DMS 273 (cell line): ENCODE measurements at regions not wholly inside any gene's neighbourhood (a gene's known extent, or its start where the extent isn't known, plus 50 kb on each side); places are given as distances from the start of the nearest gene placed in this dataset.
A peak's percentile ranks its signal among the peaks of the same experiment; 100 is the strongest.
"Not testable (repeated sequence)": the region's sequence is repeated elsewhere in the genome, so short reads cannot be mapped to it uniquely, and the experiment has no call there.

Experiments
- DNase-seq: peaks from one replicate; lab custom pipeline; 2025; ENCODE audit not compliant: unreplicated experiment; lab: John Stamatoyannopoulos, UW

DNA sequence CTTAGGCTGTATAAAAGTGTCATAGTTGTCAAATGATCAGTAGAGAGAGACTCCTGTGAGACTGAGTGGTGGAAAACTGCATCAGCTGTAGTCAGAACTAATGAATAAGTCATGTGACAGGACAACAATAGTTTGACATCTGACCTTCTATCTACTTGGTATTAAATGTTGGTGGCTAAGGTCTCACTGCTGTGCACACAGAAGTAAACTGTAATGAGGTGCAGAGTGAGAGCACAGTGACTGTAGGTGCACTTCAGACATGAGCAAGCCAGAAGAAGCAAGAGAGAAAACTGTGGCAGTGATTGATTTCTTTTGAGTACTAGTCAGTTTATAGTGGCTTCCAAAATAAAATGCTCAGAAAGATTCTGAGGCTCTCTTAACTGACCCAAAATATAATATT, 803.6 kb downstream of the RAPGEF2 start:
- DNase-seq: no peak

DNA sequence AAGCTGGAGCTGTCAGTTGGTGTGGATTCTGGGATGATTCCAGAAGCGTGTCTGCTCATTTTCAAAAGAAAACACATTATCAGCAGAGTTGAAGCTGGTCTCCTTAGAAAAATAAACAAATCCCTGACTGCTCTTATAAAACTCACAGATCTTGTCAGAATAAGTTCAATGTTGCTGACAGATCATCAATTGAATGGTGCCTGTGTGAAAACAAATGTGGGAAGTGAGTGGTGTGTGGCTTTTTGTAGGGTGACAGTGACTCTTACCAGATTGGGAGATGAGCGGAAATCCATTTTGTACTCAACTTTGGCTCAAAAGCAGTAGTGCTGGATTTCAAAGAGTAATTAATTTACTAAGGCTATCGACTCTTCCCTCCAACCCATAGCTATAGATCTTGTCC, 807.8 kb downstream of the RAPGEF2 start:
- DNase-seq: no peak

DNA sequence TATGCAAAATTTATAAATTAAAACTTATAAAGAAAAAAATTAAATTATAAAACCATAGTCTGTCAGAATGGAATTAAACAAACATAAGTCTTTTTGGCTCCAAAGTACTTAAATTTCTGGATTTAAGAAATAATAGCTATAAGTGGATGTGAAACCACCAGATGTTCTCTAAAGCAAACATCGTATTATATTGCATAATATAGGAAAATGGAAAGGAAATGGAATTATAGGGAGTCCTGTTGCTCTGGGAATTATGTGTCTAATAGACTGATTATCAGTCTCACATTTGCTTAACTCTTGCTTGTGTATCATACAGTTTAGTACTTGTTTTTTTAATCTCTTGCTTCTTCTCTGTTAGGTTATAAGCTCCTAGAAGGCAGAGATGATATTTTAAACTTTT, 819.2 kb downstream of the RAPGEF2 start:
- DNase-seq: no peak

DNA sequence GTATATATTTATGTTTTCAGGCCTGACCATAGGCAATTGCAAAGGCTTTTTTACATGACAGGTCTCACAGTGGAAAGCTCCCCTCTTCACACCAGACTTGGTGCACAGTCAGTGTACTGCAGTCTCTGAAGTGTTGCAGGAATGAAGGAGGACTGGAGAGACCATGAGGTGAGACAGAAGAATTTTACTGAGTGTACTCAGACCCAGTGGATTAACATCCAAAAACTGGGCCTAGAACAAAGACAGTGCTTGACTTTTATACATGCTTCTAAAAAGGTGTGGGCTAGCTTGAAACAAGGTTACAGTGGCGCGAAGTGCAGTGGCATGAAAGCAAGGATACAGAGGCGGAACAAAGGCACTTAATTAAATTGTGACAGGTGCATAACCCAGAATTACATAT, 822.9 kb downstream of the RAPGEF2 start:
- DNase-seq: no peak

DNA sequence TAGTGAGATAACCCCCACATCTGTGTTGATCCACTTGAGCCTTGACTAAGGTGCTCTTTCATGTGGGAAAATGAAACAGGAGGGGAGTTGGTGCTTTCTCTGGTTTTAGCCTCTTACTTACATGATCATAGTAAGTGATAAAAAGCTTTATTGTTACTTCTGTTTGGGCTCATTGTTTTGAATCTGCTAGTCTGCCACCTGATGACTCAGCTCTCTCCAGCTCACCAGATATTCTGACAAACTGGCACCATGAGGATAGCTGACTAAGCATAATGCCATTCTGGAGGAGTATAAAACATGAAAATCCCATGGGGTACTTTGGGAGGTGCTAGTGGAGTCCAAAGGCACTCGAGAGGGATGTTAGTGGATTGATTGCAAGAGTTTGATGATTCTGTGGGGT, 824.0 kb downstream of the RAPGEF2 start:
- DNase-seq: no peak

DNA sequence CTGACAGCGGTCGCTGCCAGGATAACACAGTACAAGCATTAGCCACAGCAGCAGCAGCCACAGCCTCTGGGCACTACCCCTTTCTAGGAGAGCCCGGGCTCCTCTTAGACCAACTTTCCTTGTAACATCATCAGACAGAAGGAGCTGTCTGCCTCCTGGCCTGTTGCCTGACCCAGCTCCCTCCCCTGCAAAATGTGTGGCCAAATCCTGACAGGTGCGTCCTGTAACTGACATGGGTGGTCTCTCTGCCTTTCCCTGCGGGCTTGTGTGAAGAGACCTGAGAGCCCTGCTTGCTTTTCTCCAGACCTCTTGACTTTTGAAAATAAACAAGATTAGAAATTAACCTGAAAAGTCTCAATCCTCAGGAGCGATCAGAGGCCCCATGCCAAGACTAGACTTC, 824.9 kb downstream of the RAPGEF2 start:
- DNase-seq: no peak

DNA sequence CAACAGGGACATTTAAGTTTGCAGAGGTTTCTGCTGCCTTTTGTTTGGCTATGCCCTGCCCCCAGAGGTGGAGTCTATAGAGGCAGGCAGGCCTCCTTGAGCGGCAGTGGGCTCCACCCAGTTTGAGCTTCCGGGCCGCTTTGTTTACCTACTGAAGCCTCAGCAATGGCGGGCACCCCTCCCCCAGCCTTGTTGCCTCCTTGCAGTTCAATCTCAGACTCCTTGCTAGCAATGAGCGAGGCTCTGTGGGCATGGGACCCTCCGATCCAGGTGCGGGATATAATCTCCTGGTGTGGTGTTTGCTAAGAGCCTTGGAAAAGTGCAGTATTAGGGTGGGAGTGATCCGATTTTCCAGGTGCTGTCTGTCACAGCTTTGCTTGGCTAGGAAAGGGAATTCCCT, 831.7 kb downstream of the RAPGEF2 start:
- not testable (repeated sequence) for DNase-seq

DNA sequence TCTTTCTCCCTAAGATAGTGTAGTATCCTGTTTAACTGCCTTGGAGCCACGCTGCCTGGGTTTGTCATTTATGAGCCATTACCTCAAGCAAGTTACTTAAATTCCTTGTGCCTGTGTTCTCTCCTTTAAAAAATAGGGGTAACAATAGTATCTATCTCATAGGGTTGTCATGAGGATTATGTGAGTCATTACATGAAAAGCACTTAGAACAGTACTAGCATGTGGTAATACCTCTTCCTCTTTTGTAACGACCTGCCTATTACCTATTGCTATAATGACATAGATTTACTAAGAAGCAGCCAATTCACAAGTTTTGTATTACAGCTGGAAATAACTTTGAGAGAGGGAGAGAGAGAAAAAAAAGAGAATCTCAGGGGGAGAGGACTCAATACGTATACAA, 834.7 kb downstream of the RAPGEF2 start:
- no peak for DNase-seq

DNA sequence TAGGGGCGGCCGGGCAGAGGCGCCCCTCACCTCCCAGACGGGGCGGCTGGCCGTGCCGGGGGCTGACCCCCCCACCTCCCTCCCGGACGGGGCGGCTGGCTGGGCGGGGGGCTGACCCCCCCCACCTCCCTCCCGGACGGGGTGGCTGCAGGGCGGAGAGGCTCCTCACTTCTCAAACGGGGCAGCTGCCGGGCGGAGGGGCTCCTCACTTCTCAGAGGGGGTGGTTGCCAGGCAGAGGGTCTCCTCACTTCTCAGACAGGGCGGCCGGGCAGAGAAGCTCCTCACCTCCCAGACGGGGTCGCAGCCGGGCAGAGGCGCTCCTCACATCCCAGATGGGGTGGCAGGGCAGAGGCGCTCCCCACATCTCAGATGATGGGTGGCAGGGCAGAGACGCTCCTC, 836.8 kb downstream of the RAPGEF2 start:
- DNase-seq: not testable (repeated sequence)

DNA sequence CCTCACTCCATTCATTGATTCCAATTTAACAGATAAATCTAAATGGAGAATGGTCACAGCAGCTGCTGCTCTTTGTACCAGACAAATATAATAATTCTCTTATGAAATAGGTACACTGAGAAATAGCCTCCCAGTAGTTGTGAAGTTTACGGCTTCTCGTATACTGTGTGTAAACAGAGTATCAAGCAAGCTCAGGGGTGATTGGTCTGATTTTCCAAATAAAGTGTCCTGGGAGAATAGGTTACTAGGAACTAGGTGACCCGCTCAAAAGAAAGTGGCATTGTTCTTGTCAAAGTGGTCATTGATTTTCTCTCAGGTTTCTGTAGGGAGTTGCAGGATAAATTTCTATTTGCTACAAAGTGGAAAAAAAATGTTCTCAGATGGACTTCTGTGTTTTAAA, 838.2 kb downstream of the RAPGEF2 start:
- no peak for DNase-seq

DNA sequence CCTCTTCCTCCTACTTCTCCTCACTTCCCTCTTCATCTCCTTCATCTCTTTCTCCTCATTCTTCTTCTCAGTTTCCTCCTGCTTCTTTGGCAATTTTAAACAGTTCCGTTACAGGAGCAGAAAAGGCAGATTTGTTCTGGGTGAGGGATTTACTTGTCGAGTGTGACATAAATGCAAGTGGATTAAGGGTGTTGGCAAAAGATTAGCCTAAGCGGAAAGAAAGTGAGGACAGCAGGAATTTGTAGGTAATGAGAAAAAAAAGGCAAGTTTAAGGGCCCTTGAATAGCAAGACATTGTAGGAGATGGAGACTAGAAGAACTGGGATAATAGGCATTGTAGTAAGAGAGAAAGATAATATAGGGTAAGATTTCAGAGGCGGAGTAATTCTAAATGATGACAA, 841.6 kb downstream of the RAPGEF2 start:
- no peak for DNase-seq

DNA sequence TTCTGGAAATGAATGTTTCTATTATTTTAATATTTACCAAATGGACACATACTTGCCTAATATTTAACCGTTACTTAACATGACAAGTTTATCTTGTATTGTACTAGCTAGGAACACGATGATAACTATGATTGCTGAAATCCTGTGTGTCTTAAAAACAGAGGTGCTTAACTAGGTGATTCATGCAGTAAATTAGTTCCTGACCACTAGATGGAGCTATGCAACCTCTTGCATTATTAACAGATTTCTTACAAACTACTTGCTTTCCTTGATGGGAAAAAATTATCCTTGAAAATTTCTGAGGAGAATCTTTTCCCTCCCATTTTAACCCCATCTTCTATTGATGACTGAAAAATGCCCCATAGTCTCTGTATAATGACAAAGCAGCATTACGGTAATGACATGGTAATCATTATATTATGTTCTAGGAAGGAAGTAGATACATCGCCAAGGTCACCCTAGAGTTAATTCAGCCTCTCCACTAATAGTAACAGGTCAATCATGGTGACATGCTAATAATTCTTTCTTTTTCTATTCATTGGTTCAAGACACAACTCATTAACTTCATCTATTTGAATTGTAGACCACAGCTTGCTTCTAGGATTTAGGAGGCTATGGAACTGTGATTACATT, 844.2 kb downstream of the RAPGEF2 start:
- peak; percentile 72 for DNase-seq

DNA sequence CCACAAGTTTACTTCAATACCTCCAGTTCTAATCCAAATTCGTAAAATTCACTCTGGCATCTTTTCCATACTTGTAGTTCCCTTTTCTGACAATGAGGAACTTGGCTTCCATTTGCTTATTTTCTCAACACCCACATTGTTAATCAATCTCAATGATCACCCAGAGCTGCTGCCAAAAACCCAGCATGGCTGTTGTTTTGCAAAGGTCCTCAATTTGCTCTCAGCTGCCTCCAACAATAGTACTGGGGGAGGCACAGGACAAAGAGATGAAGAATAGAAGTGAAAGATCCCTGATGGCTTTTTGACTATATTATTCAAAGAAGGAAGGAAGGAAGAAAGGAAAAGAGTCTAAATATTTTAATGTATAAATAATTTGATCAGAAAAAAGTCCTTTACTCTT, 847.8 kb downstream of the RAPGEF2 start:
- no peak for DNase-seq

DNA sequence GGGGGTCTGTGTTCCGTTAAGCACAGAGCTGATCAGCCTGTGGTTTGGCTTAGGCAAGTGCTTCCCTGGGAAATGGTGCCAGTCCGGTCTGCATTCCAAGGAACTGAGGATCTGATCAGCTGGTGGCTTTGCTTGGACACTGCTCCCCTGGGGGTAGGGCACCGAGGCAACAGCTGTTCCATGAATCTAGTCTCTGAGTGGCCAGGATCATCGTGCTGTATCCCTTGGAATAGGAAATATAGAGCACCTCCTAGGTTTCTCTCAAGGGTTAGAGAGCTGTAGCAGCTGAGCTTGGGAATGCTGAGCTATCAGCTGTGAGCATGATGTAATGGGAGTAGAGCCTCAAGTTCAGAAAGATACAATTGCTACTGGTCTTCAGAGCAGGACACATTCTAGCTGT, 863.9 kb downstream of the RAPGEF2 start:
- no peak for DNase-seq

DNA sequence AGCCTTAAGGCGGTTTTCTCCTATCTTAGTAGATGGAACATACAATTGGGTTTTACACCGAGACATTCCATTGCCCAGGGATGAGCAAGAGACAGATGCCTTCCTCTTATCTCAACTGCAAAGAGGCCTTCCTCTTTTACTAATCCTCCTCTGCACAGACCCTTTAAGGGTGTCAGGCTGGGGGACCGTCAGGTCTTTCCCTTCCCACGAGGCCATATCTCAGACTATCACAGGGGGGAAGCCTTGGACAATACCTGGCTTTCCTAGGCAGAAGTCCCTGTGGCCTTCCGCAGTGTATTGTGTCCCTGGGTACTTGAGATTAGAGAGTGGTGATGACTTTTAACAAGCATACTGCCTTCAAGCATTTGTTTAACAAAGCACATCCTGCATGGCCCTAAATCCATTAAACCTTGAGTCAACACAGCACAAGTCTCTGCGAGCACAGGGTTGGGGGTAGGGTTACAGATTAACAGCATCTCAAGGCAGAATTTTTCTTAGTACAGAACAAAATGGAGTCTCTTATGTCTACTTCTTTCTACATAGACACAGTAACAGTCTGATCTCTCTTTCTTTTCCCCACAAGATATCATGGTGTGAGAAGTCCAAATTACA, 874.1 kb downstream of the RAPGEF2 start:
- DNase-seq: not testable (repeated sequence)

DNA sequence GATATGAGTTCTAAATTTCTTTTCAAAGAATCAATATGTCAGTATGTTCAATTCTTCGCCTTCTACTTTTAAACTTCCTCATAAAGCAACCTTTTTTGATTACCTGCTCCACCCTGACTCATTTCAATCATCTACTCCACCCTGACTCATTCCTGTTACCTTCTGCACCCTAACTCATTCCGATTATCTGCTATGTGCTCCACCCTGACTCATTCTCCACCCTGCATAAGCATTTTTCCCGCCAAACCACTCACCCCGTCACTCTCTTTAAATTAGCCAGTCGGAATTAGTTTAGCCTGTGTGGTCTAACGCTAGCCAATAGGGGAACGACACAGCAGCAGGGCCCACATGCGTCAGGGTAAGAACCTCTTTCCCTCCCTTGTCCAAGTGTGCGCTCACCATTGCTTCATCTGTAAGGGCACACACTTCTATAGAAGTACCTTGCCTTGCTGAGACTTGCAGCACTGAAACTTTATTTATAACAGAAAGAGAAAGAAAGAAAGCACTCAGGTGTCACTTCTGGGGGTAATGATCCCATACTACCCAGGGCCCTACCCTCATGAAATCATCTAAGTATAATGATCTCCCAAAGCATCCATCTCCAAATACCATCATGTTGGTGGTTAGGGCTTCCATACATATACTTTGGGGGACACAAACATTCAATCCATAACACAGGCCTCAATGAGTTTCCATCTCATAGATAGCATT, 875.2 kb downstream of the RAPGEF2 start:
- DNase-seq: no peak

DNA sequence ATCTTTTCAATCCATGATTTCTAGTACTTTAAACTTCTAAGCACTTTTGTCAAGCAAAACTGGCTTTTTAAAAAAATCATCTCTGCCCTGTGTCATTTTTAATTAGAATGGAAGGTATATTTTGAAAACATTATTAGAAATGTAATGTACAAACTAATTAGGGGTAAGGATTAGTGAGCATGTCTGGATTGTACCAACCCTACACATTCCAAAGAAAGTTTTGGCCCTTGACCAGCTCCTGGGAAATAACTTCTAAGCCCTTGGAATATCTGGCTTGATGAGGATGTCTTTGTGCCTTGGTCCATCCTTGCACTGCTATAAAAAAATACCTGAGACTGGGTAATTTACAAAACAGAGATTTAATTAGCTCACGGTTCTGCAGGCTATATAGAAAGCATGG, 876.5 kb downstream of the RAPGEF2 start:
- DNase-seq: no peak

DNA sequence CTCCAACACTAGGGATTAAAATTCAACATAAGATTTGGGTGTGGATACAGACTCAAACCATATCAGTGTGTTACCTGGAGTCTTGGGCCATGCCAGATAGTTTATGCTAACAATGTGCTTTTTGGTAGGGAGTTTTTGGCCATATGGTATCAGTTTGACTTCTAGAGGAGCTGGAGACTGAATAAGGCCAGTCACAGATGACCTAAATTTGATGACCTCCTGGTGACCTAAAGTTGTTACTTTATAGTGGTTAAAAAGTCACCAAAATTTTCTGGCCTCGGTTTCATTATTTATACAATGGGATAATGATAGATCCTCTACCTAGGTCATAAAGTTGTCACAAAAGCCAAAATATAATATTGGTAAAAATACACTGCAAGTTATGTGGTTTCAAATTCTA, 877.1 kb downstream of the RAPGEF2 start:
- no peak for DNase-seq

DNA sequence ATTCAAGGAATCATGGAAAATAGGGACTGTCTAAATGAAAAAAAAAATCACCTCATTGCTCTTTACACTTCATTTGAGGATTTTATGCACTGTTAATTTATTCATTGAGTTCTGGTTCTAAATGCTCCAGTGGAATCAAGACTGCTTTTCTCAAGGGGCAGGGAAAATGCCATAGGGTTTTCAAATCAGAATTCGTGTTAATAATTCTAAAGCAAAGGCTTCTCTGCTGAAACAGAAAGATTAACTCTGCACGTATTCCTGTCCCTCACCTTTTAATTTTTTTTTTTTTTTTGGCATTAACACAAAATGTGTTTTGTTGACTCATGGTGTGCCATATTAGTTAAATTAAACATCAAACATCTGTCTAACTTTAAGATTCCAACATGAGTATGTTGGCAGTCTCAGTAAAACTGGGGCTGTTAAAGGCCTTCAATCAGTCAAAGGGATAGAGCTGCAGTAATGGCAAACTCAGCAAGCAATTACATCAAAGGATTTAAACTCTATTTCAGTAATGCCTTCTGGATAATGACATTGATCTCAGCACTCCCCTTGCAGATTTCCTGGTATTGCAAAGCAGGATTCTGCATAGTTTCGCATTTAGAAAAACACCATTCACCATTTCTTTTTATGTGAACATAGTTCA, 878.1 kb downstream of the RAPGEF2 start:
- peak; percentile 4 for DNase-seq

DNA sequence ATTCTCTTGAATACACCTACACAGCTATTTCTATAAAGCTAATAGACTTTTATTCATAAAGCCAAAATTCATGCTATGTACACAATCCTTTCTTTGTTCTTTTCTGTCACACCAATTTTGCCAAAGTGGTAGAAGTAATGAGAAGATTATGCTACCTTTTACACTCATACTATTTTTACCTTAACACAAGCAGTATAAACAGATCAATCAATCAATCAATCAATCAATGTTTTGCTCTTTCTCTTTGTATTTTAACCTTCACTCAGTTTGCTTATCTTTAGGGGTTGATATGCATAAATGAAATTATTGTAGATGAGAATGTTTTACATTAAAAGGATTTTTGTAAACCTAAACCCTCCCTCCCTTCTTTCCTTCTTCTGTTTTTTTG, 878.6 kb downstream of the RAPGEF2 start:
- no peak for DNase-seq

DNA sequence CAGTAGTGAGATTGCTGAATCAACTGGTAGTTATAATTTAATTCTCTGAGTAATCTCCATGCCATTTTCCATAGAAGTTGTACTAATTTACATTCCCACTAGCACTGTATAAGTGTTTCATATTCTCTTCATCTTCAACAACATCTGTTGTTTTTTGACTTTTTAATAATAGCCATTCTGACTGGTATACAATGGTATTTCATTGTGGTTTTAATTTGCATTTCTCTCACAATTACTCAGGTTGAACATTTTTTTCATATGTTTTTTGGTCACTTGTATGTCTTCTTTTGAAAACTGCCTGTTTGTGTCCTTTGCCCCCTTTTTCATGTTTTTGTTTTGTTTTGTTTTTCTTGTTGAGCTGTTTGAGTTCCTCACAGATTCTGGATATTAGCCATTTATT, 880.2 kb downstream of the RAPGEF2 start:
- DNase-seq: no peak
